GM18505 (cell line): ENCODE measurements at regions not wholly inside any gene's neighbourhood (a gene's known extent, or its start where the extent isn't known, plus 50 kb on each side); places are given as distances from the start of the nearest gene placed in this dataset.
"Not testable (repeated sequence)": the region's sequence is repeated elsewhere in the genome, so short reads cannot be mapped to it uniquely, and the experiment has no call there.

ENCODE experiments used
- ATAC-seq: cut with Tn5 transposase; IDR thresholded peaks from one replicate; pipeline ENCODE4 v1.9.1; 2021; ENCODE audit not compliant: unreplicated experiment
- POLR2A ChIP-seq: IDR thresholded peaks from 4 replicates; pipeline ENCODE4 v1.6.1; 2011; ENCODE audit warnings: borderline replicate concordance; ENCODE audit not compliant: insufficient read depth, insufficient read length; ENCODE audit errors: extremely low read depth

- no peak for ATAC-seq
- no peak for TF ChIP-seq POLR2A
Observed at GRCh38 chr4:62618042-62618441, 1417.9 kb downstream of the ADGRL3 start.

DNA sequence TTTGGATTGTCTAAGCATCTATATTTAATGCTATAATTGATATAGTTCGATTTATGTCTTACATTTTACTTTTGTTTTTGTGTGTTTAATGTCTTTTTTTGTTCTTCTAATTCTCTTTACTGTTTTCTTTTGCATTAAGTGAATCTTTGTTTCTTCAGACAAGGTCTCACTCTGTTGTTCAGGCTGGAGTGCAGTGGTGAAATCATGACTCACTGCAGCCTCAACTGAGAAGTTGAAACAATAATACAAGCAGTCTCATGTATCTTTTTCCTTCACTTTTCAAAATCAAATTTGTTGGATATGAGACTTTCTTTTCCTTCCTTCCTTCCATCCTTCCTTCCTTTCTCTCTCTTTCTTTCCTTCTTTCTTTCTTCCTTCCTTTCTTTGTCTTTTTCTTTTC lies 1401.6 kb downstream of the ADGRL3 start:
- no peak for ATAC-seq
- no peak for TF ChIP-seq POLR2A

DNA sequence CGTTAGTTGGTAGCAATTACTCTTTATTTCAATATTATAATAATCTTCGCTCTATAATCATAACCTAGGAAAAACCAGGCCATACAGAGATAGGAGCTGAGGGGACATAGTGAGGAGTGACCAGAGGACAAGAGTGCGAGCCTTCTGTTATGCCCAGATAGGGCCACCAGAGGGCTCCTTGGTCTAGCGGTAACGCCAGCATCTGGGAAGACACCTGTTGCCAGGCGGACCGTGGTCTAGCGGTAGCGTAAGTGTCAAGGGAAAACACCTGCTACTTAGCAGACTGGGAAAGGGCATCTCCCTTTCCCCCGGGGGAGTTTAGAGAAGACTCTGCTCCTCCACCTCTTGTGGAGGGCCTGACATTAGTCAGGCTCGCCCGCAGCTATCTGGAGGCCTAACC lies 1395.1 kb downstream of the ADGRL3 start:
- not testable (repeated sequence) for ATAC-seq

GRCh38 chr4:62591756-62592155 lies 1391.6 kb downstream of the ADGRL3 start:
- TF ChIP-seq POLR2A, result no peak
- ATAC-seq, result no peak

- TF ChIP-seq POLR2A, result no peak
- ATAC-seq, result no peak
Observed at GRCh38 chr4:62588671-62589070, 1388.5 kb downstream of the ADGRL3 start.

- no peak for ATAC-seq
- TF ChIP-seq POLR2A, result no peak
Observed at GRCh38 chr4:62571494-62571893, 1371.4 kb downstream of the ADGRL3 start.

- no peak for TF ChIP-seq POLR2A
- ATAC-seq, result no peak
Observed at GRCh38 chr4:62560858-62561257, 1360.7 kb downstream of the ADGRL3 start.

- no peak for TF ChIP-seq POLR2A
- no peak for ATAC-seq
Observed at GRCh38 chr4:62550121-62550520, 1350.0 kb downstream of the ADGRL3 start.

DNA sequence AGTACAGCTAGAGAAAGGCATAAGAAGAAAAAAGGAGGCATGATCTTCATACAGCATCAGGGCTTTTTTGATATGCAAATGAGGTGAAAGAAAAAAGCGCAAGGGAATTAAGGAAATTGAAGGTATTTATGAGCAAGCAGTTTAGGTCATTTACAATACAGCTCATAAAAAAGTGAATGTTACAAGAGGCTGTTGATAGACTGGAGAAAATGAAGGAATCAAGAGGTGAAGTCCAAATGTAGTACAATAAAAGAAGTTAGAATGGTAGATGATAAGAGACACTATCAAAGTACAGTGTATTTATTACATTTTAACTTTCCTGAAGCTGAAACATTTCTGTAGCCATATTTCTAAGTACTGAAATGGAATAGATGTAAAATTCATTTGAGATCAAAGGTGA lies 1349.5 kb downstream of the ADGRL3 start:
- TF ChIP-seq POLR2A, result no peak

DNA sequence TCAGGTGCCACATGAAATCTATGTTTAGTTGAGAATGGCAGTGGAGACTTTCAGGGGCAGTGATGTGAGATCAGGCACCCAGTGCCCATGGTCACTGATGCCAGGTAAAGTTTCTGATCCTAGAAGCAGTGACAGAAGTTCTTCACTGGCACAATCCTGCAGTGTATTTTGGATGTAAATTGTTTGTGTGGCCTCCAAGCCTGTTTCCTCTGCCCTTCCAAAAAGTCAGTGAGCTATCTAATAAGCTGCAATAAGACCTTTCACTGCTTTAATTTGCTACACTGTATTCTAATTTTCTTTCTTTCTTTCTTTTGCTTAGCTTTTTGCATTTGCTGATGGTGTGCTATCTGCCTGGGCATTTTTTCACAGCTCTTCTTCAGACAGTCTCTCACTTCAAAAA lies 1348.6 kb downstream of the ADGRL3 start:
- no peak for ATAC-seq
- TF ChIP-seq POLR2A, result no peak

More for the DNA sequence above, 1349.5 kb downstream of the ADGRL3 start:
- ATAC-seq, result no peak

GRCh38 chr4:62548108-62548524 lies 1348.0 kb downstream of the ADGRL3 start:
- TF ChIP-seq POLR2A, result no peak
- ATAC-seq, result no peak

- ATAC-seq, result no peak
- TF ChIP-seq POLR2A, result no peak
Observed at GRCh38 chr4:62544428-62544827, 1344.3 kb downstream of the ADGRL3 start.

DNA sequence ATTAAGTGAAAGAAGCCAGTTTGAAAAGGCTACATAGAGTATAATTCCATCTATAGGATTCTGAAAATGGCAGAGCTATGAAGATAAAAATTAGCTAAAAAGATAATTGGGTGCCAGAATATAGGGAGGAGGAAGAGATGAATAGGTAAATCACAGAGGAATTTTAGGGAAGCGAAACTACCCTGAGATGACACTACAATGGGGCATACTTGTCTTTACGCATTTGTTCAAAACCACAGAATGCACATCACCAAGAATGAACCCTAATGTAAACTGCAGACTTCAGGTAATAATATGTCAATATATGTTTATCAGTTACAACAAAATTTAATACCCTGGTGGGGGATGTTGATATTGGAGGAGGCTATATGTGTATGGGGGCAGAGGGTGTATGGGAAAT lies 1342.9 kb downstream of the ADGRL3 start:
- no peak for ATAC-seq

DNA sequence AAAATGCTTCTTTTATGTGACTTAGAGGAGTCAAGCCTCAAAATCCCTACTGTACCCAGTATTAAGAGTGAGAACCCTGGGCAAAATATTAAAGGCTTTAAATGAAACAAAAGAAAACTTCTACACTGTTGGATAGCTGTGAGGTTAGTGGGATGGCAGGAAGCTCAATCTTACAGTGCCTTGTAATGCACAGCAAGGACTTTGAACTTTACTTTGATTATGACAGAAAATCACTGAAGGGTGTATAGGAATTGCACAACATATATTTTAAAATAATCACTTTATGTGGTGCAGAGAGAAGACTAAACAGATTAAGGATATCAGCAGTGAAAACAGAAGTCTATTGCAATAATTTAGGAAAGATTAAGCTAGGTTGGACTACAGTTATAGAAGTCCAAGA lies 1333.4 kb downstream of the ADGRL3 start:
- no peak for TF ChIP-seq POLR2A
- ATAC-seq, result no peak

More for the DNA sequence above, 1342.9 kb downstream of the ADGRL3 start:
- TF ChIP-seq POLR2A, result no peak

DNA sequence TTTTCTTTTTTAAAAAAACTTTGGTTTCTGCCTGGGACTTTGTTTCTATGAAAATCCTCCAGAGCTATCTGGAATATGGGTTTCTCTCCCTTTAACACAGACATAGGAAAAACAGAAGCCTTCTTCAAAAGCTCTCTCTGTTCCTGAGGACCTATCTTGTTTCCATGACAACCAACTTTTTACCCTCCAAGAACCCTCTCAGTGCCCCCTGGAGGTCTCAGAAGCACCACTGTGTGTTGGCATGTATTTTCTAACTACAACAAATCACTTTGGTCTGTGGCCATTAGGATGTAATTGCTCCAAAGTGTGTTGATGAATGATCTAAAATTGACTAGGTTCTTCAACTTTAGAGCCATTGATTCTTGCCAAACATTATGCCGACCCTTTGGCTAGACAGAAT lies 1331.6 kb downstream of the ADGRL3 start:
- no peak for ATAC-seq
- no peak for TF ChIP-seq POLR2A
